ENCODE measurements at regions not wholly inside any gene's neighbourhood (a gene's known extent, or its start where the extent isn't known, plus 50 kb on each side); places are given as distances from the start of the nearest gene placed in this dataset.

DNA sequence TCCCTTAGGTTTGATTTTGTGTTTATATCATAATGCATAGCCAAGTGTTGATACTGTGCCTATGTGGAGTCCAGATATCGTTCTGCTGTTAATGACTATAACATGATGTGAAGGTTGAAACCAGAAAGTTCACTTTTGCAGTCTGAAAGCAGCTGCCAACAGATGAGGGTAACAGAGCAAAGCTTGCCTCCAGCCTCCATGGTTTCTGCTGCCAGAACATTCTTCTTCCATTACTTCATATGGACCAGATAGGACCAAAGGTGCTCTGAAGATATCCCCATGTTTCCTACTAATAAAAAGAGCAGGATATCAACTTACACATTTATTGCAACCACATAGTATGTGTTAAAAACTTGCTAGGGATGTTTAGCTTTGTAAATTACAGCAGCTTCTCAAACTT is 394.1 kb downstream of the SPRY1 start:
- intact Hi-C loops (cut with micrococcal nuclease), result no loop called here
- H4K20me1 ChIP-seq (ENCODE audit: control insufficient read depth, insufficient read depth, low read length, poor library complexity, severe bottlenecking), result no peaks in the 10 kb centered on the region
- H3K4me2 ChIP-seq (replicated peaks; ENCODE audit: low read depth, low read length, poor library complexity, severe bottlenecking), result no peak overlapping the region
- TF ChIP-seq, protein P1, sequence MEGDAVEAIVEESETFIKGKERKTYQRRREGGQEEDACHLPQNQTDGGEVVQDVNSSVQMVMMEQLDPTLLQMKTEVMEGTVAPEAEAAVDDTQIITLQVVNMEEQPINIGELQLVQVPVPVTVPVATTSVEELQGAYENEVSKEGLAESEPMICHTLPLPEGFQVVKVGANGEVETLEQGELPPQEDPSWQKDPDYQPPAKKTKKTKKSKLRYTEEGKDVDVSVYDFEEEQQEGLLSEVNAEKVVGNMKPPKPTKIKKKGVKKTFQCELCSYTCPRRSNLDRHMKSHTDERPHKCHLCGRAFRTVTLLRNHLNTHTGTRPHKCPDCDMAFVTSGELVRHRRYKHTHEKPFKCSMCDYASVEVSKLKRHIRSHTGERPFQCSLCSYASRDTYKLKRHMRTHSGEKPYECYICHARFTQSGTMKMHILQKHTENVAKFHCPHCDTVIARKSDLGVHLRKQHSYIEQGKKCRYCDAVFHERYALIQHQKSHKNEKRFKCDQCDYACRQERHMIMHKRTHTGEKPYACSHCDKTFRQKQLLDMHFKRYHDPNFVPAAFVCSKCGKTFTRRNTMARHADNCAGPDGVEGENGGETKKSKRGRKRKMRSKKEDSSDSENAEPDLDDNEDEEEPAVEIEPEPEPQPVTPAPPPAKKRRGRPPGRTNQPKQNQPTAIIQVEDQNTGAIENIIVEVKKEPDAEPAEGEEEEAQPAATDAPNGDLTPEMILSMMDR (IDR thresholded peaks at IDR 0.05), result no peak
- TF ChIP-seq EZH2 (IDR thresholded peaks at IDR 0.05; ENCODE audit: borderline replicate concordance, insufficient read depth, low read depth, low read length, poor library complexity, severe bottlenecking), result no peak
- H3K36me3 ChIP-seq (replicated peaks in 1 of 2; ENCODE audit: control extremely low read depth in 1 of 2, control insufficient read depth in 1 of 2, extremely low read depth in 1 of 2, insufficient read depth in 2 of 2, low read length in 1 of 2), result no peaks in the 10 kb centered on the region
- peaks cover 0 to 1% (median 0%) of the 10 kb centered on the region in 3 donors for H3K9me3 ChIP-seq (ENCODE audit: control extremely low read depth in 1 of 3, control insufficient read depth in 2 of 3, insufficient read depth in 1 of 3, low read length in 2 of 3)
- no peaks in the 10 kb centered on the region for H3K4me1 ChIP-seq (ENCODE audit: control insufficient read depth in 2 of 2, insufficient read depth in 2 of 2, low read length in 2 of 2)
- WGBS (ENCODE audit: insufficient coverage), result no CpG with 5 or more reads among the region's 1 CpG
- H3K79me2 ChIP-seq (ENCODE audit: control insufficient read depth, insufficient read depth, low read length), result no peaks in the 10 kb centered on the region
- H3K27ac ChIP-seq (ENCODE audit: low read length in 2 of 2), result no peak overlapping the region
- POLR2A ChIA-PET, result no interaction called here
- CTCF ChIA-PET, result no interaction called here
- Mint-ChIP-seq H3K9me3 (ENCODE audit: insufficient read depth) (no peaks in the 10 kb centered on the region), H3K4me3 (no peak overlapping the region), H3K27me3 (peaks cover 5% of the 10 kb centered on the region), H3K27ac (no peak overlapping the region), H3K4me1 (no peaks in the 10 kb centered on the region)
- no peak overlapping the region for H3K4me3 ChIP-seq (ENCODE audit: control extremely low read depth in 1 of 5, extremely low read depth in 1 of 5, insufficient read depth in 1 of 5, low read depth in 2 of 5, low read length in 4 of 5)
- H3K9ac ChIP-seq (ENCODE audit: low read length), result no peak overlapping the region
- H3K27me3 ChIP-seq (replicated peaks in 1 of 4; ENCODE audit: control extremely low read depth in 1 of 4, control insufficient read depth in 3 of 4, insufficient read depth in 4 of 4, low read length in 3 of 4), result no peaks in the 10 kb centered on the region
- ATAC-seq (ENCODE audit: low read depth), result no peak
- no peak overlapping the region for H2AFZ ChIP-seq (ENCODE audit: insufficient read depth, low read depth, low read length, poor library complexity, severe bottlenecking)
- no peak for DNase-seq

GRCh38 chr4:123802082-123802645 is 405.6 kb downstream of the SPRY1 start:
- no peaks in the 10 kb centered on the region for H4K20me1 ChIP-seq (ENCODE audit: control insufficient read depth, insufficient read depth, low read length, poor library complexity, severe bottlenecking)
- no peaks in the 10 kb centered on the region for H3K36me3 ChIP-seq (replicated peaks in 1 of 2; ENCODE audit: control extremely low read depth in 1 of 2, control insufficient read depth in 1 of 2, extremely low read depth in 1 of 2, insufficient read depth in 2 of 2, low read length in 1 of 2)
- ChIA-PET CTCF (no interaction called here), POLR2A (no interaction called here)
- no peak for ATAC-seq (ENCODE audit: low read depth)
- H3K27me3 ChIP-seq (replicated peaks in 1 of 4; ENCODE audit: control extremely low read depth in 1 of 4, control insufficient read depth in 3 of 4, insufficient read depth in 4 of 4, low read length in 3 of 4), result no peaks in the 10 kb centered on the region
- Mint-ChIP-seq H3K27me3 (no peaks in the 10 kb centered on the region), H3K4me3 (no peak overlapping the region), H3K4me1 (no peaks in the 10 kb centered on the region), H3K27ac (no peak overlapping the region), H3K9me3 (ENCODE audit: insufficient read depth) (peaks cover 7% of the 10 kb centered on the region)
- no peaks in the 10 kb centered on the region for H3K79me2 ChIP-seq (ENCODE audit: control insufficient read depth, insufficient read depth, low read length)
- peaks cover 0 to 4% (median 4%) of the 10 kb centered on the region in 3 donors for H3K9me3 ChIP-seq (ENCODE audit: control extremely low read depth in 1 of 3, control insufficient read depth in 2 of 3, insufficient read depth in 1 of 3, low read length in 2 of 3)
- H2AFZ ChIP-seq (ENCODE audit: insufficient read depth, low read depth, low read length, poor library complexity, severe bottlenecking), result no peak overlapping the region
- DNase-seq, result no peak
- H3K27ac ChIP-seq (ENCODE audit: low read length in 2 of 2), result no peak overlapping the region
- no peak overlapping the region for H3K4me3 ChIP-seq (ENCODE audit: control extremely low read depth in 1 of 5, extremely low read depth in 1 of 5, insufficient read depth in 1 of 5, low read depth in 2 of 5, low read length in 4 of 5)
- no peaks in the 10 kb centered on the region for H3K4me1 ChIP-seq (ENCODE audit: control insufficient read depth in 2 of 2, insufficient read depth in 2 of 2, low read length in 2 of 2)
- no peak for TF ChIP-seq EZH2 (IDR thresholded peaks at IDR 0.05; ENCODE audit: borderline replicate concordance, insufficient read depth, low read depth, low read length, poor library complexity, severe bottlenecking)
- TF ChIP-seq, protein P1 (IDR thresholded peaks at IDR 0.05), result no peak
- 100% methylated on average over 1 of the region's 4 CpGs for WGBS (ENCODE audit: insufficient coverage)
- no peak overlapping the region for H3K4me2 ChIP-seq (replicated peaks; ENCODE audit: low read depth, low read length, poor library complexity, severe bottlenecking)
- H3K9ac ChIP-seq (ENCODE audit: low read length), result no peak overlapping the region
- intact Hi-C loops (cut with micrococcal nuclease), result no loop called here

Data from B cell (primary cell).